Testis (tissue), 2 donors: ENCODE measurements at regions not wholly inside any gene's neighbourhood (a gene's known extent, or its start where the extent isn't known, plus 50 kb on each side); places are given as distances from the start of the nearest gene placed in this dataset.

Experiments
- POLR2A ChIP-seq: fragments of 450-650 bp; IDR thresholded peaks from one replicate; pipeline ENCODE4 v1.6.1; 2017; ENCODE audit warnings: antibody characterized with exemption, mild to moderate bottlenecking, moderate library complexity
- TF ChIP-seq, protein P1 (sequence below), 3 experiments: fragments of 450-650 bp in 2 of 3; fragments of 200-600 bp in 1 of 3; sonication (generic) in 1 of 3; IDR thresholded peaks; one replicate each; pipeline ENCODE4 v1.5.1; 2016 to 2019; ENCODE audit warnings: antibody characterized with exemption in 3 of 3, mild to moderate bottlenecking in 2 of 3, moderate library complexity in 1 of 3

- TF ChIP-seq, protein P1, sequence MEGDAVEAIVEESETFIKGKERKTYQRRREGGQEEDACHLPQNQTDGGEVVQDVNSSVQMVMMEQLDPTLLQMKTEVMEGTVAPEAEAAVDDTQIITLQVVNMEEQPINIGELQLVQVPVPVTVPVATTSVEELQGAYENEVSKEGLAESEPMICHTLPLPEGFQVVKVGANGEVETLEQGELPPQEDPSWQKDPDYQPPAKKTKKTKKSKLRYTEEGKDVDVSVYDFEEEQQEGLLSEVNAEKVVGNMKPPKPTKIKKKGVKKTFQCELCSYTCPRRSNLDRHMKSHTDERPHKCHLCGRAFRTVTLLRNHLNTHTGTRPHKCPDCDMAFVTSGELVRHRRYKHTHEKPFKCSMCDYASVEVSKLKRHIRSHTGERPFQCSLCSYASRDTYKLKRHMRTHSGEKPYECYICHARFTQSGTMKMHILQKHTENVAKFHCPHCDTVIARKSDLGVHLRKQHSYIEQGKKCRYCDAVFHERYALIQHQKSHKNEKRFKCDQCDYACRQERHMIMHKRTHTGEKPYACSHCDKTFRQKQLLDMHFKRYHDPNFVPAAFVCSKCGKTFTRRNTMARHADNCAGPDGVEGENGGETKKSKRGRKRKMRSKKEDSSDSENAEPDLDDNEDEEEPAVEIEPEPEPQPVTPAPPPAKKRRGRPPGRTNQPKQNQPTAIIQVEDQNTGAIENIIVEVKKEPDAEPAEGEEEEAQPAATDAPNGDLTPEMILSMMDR (IDR thresholded peaks at IDR 0.05), result no peak
- TF ChIP-seq POLR2A, result no peak
Measured at GRCh38 chr16:11450136-11450535, 104.9 kb downstream of the RMI2 start.
